Neural progenitor cell (in vitro differentiated cells): ENCODE measurements at regions not wholly inside any gene's neighbourhood (a gene's known extent, or its start where the extent isn't known, plus 50 kb on each side); places are given as distances from the start of the nearest gene placed in this dataset.

Experiments
- CTCF ChIP-seq: fragments of 200-600 bp; sonication (generic); IDR thresholded peaks from 2 replicates; pipeline ENCODE4 v1.5.1; 2017; ENCODE audit warnings: antibody characterized with exemption, mild to moderate bottlenecking
- EZH2 ChIP-seq: fragments of 200-600 bp; sonication (generic); IDR thresholded peaks from 2 replicates; pipeline ENCODE4 v1.6.1; 2017; ENCODE audit warnings: antibody characterized with exemption, mild to moderate bottlenecking, moderate library complexity
- EZH2phosphoT487 ChIP-seq: fragments of 200-600 bp; sonication (generic); IDR thresholded peaks from 2 replicates; pipeline ENCODE4 v1.6.1; 2017; ENCODE audit warnings: antibody characterized with exemption

GRCh38 chr18:78898635-78899034, 81.0 kb upstream of the SALL3 start:
- TF ChIP-seq CTCF (no peak), EZH2 (no peak), EZH2phosphoT487 (no peak)
